CD8-positive, alpha-beta memory T cell (primary cell): ENCODE measurements at regions not wholly inside any gene's neighbourhood (a gene's known extent, or its start where the extent isn't known, plus 50 kb on each side); places are given as distances from the start of the nearest gene placed in this dataset.
"Not testable (repeated sequence)": the region's sequence is repeated elsewhere in the genome, so short reads cannot be mapped to it uniquely, and the experiment has no call there.

Experiments
- CTCF ChIA-PET: fragments of 350-600 bp; sonication (Branson Sonifier 250); formaldehyde crosslinking; loops from one replicate; lab custom pipeline; 2021; ENCODE audit warnings: antibody characterized with exemption; lab: Charles Lee
- POLR2A ChIA-PET: fragments of 350-600 bp; sonication (Branson Sonifier 250); formaldehyde crosslinking; loops from one replicate; lab custom pipeline; 2021; ENCODE audit warnings: antibody characterized with exemption; lab: Charles Lee
- DNase-seq, 5 donors: peaks; one replicate each; pipeline versions ENCODE4 v3.0.0 to v3.0.0-alpha.2; 2020 to 2022; ENCODE audit warnings: mixed read lengths in 1 of 5
- H3K27ac ChIP-seq: one replicate; pipeline ENCODE4 v1.7.0; 2013; ENCODE audit warnings: low read depth, mild to moderate bottlenecking, low read length, moderate library complexity
- H3K27me3 ChIP-seq: 2 replicates; pipeline ENCODE4 v1.7.0; 2013; ENCODE audit warnings: low read length, mild to moderate bottlenecking; ENCODE audit not compliant: insufficient read depth, poor library complexity, severe bottlenecking
- H3K36me3 ChIP-seq: 2 replicates; pipeline ENCODE4 v1.7.0; 2013; ENCODE audit warnings: mild to moderate bottlenecking, low read length, moderate library complexity; ENCODE audit not compliant: insufficient read depth
- H3K4me1 ChIP-seq: 2 replicates; pipeline ENCODE4 v1.7.0; 2013; ENCODE audit warnings: mild to moderate bottlenecking, low read length, moderate library complexity; ENCODE audit not compliant: insufficient read depth
- H3K4me3 ChIP-seq: 2 replicates; pipeline ENCODE4 v1.7.0; 2013; ENCODE audit warnings: mild to moderate bottlenecking, low read length
- H3K9me3 ChIP-seq: 2 replicates; pipeline ENCODE4 v1.7.0; 2013; ENCODE audit warnings: mild to moderate bottlenecking, low read length
- H3K27ac Mint-ChIP-seq, 8 donors: one replicate each; pipeline ENCODE4 v1.8.0; 2020 to 2021; ENCODE audit warnings: mixed read lengths in 8 of 8, mild to moderate bottlenecking in 6 of 8, inconsistent platforms in 3 of 8, moderate library complexity in 3 of 8
- H3K27me3 Mint-ChIP-seq, 2 donors: one replicate each; pipeline ENCODE4 v1.8.0; 2020 to 2021; ENCODE audit warnings: mixed read lengths in 2 of 2, mild to moderate bottlenecking in 1 of 2, moderate library complexity in 1 of 2
- H3K36me3 Mint-ChIP-seq, 3 donors: one replicate each; pipeline ENCODE4 v1.8.0; 2020 to 2021; ENCODE audit warnings: mixed read lengths in 3 of 3, inconsistent platforms in 1 of 3, mild to moderate bottlenecking in 1 of 3
- H3K4me1 Mint-ChIP-seq, 3 donors: one replicate each; pipeline ENCODE4 v1.8.0; 2020 to 2021; ENCODE audit warnings: mixed read lengths in 3 of 3, inconsistent platforms in 1 of 3, mild to moderate bottlenecking in 1 of 3
- H3K4me3 Mint-ChIP-seq, 7 donors: one replicate each; pipeline ENCODE4 v1.8.0; 2020 to 2021; ENCODE audit warnings: mixed read lengths in 7 of 7, mild to moderate bottlenecking in 6 of 7, moderate library complexity in 4 of 7, inconsistent platforms in 2 of 7
- H3K9me3 Mint-ChIP-seq, 5 donors: one replicate each; pipeline ENCODE4 v1.8.0; 2020 to 2022; ENCODE audit warnings: mixed read lengths in 5 of 5, mild to moderate bottlenecking in 3 of 5, moderate library complexity in 2 of 5, inconsistent platforms in 1 of 5

DNA sequence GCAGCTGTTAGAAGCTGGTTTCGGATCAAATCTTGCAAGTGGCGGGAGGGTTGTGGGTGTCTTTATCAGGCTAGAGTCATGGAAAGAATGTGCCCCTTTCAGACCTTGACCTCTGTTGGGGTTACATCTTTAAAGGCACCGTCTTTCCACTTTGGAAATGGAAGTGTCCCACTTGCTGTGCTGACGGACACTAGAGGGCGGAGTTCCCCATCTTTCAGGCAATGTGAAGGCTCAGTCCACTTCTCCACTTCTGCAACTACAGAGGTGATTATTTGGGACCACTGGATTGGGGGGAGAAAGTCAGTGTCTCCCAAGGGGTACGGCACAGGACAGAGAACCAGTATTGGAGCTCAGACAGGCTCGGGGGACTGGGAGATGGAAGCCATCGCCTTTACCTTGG lies 3990.7 kb upstream of the TPTE start:
- H3K36me3 Mint-ChIP-seq, CTCF ChIA-PET, H3K27me3 Mint-ChIP-seq: not testable (repeated sequence)

DNA sequence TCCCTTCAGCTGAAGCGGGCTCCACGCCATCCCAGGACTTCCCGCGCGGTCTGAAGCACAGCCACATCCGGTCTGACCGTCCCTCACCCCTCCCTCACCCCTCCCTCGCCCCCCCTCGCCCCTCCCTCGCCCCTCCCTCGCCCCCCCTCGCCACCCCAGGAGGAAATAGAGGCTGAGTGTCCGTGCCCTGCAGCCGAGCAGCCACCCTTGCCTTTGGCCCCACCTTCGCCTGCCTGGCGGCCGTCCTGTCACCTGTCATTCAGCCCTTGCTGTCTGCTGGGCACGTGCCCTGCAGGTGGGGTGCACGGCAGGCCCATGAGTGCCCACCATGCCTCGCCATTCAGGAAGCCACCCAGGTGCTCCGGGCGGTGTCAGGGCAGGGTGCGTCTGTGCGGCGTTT lies 3988.1 kb upstream of the TPTE start:
- DNase-seq, CTCF ChIA-PET, H3K27ac Mint-ChIP-seq, H3K9me3 ChIP-seq, H3K9me3 Mint-ChIP-seq, H3K27me3 ChIP-seq, H3K27me3 Mint-ChIP-seq, H3K4me3 Mint-ChIP-seq, POLR2A ChIA-PET, H3K4me1 ChIP-seq, H3K36me3 Mint-ChIP-seq, H3K4me3 ChIP-seq, H3K4me1 Mint-ChIP-seq, H3K27ac ChIP-seq, H3K36me3 ChIP-seq: not testable (repeated sequence)

More for the DNA sequence above, 3990.7 kb upstream of the TPTE start:
- H3K4me1 Mint-ChIP-seq, DNase-seq, H3K27me3 ChIP-seq, H3K27ac Mint-ChIP-seq, POLR2A ChIA-PET, H3K4me3 Mint-ChIP-seq, H3K4me1 ChIP-seq, H3K36me3 ChIP-seq, H3K9me3 Mint-ChIP-seq, H3K27ac ChIP-seq, H3K9me3 ChIP-seq, H3K4me3 ChIP-seq: not testable (repeated sequence)

DNA sequence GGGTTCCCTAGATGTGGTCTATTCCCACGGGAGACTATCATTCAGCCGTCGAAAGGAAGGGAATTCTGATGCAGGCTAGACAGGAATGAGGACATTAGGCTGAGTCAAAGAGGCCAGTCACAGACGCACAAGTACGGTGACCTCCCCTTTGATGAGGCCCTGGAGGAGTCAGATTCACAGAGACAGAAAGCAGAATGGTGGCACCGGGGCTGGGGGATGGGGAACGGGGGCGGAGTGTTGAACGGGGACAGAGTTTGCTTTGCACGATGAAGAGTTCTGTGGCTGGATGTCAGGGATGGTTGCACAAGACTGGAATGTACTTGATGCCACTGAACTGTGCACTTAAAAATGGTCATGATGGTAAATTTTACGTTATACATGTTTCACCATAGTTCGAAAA lies 3983.1 kb upstream of the TPTE start:
- CTCF ChIA-PET, H3K4me3 ChIP-seq, H3K27ac Mint-ChIP-seq, POLR2A ChIA-PET, H3K36me3 ChIP-seq, H3K4me1 Mint-ChIP-seq, DNase-seq, H3K27ac ChIP-seq, H3K27me3 ChIP-seq, H3K9me3 Mint-ChIP-seq, H3K36me3 Mint-ChIP-seq, H3K4me3 Mint-ChIP-seq, H3K9me3 ChIP-seq, H3K27me3 Mint-ChIP-seq, H3K4me1 ChIP-seq: not testable (repeated sequence)

DNA sequence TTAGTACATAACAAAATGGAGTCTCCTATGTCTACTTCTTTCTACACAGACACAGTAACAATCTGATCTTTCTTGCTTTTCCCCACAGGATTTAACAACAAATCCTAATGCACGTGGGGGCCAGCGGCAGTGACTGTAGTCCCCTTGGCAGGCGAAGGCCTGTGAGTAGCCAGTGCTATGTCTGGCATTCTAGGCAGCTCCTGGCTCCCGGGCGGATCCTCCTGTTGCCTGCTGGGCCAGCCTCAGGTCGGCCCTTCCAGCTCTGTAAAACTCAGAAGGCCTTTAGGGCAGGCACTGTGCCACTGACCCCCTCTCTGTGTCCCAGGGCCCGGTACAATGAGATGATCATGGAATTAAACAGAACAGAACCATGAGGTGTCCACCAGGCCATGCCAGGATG lies 3981.7 kb upstream of the TPTE start:
- H3K4me1 Mint-ChIP-seq, H3K27ac ChIP-seq, H3K36me3 ChIP-seq, H3K9me3 Mint-ChIP-seq, H3K4me3 ChIP-seq, CTCF ChIA-PET, H3K27ac Mint-ChIP-seq, H3K36me3 Mint-ChIP-seq, H3K4me3 Mint-ChIP-seq, H3K27me3 ChIP-seq, H3K4me1 ChIP-seq, H3K27me3 Mint-ChIP-seq, DNase-seq, H3K9me3 ChIP-seq, POLR2A ChIA-PET: not testable (repeated sequence)

DNA sequence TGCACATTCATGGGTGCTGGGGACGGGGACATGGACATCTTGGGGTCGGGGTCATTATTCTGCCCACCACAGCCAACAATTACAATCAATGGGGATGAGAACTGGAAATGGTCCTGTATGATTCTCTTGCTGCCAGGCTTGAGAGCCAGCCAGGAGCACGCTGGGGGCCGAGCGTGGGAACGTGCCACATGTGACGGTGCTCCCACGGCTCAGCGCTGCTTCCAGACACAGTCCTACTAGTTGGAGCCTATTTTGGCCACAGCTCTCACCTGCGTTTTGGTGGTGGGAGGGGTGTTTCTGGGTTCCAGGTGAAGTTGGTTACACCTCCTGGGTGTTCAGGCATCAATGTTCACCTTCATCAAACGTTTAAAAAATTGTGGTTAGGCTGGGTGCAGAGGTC lies 3980.3 kb upstream of the TPTE start:
- H3K9me3 Mint-ChIP-seq, DNase-seq, H3K27ac ChIP-seq, H3K36me3 ChIP-seq, H3K4me1 ChIP-seq, H3K36me3 Mint-ChIP-seq, H3K4me3 Mint-ChIP-seq, H3K27ac Mint-ChIP-seq, H3K4me3 ChIP-seq, H3K27me3 Mint-ChIP-seq, H3K4me1 Mint-ChIP-seq, CTCF ChIA-PET, POLR2A ChIA-PET, H3K27me3 ChIP-seq, H3K9me3 ChIP-seq: not testable (repeated sequence)

DNA sequence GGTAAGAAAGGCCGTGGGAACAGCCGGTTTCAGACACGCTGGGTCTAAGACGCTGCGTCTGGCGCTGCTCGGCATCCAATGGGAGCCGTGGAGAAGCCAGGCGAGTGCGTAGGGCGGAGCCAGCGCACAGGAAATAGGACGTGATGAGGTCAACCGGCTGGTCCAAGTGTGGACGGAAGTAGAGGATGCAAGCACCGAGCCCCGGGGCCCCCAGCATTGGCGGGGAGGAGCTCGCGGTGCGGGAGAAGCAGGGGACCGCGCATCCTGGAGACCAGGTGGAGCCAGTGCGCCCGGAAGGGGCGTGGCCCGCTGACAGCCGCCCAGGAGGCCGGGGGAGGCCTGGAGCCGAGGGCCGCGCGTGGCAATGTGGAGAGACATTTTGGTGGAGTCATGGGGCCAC lies 3976.1 kb upstream of the TPTE start:
- POLR2A ChIA-PET, H3K27me3 ChIP-seq, H3K27ac ChIP-seq, CTCF ChIA-PET, H3K4me1 ChIP-seq, H3K4me3 ChIP-seq, H3K9me3 ChIP-seq, H3K36me3 ChIP-seq, H3K4me3 Mint-ChIP-seq, H3K9me3 Mint-ChIP-seq, H3K27me3 Mint-ChIP-seq, H3K27ac Mint-ChIP-seq, DNase-seq, H3K4me1 Mint-ChIP-seq, H3K36me3 Mint-ChIP-seq: not testable (repeated sequence)

DNA sequence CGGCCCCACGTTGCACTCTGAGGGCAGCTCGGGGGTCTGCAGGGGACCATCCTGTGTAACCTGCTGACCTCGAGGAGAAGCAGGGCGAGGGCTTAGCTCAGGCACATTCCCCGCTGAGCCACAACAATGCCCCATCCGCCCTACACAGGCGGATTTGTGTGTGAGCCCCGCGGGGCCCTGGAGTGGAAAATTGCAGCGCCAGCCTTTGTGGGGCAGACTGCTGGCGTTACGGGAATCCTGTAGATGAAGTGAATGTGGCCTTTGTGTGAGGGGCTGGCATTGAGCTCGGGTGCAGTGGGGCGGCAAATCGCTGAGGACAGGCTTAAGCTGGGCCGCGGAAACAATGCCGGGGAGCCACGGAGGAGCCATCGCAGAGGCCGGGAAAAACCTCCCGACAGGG lies 3970.3 kb upstream of the TPTE start:
- H3K4me1 ChIP-seq, CTCF ChIA-PET, H3K27ac ChIP-seq, H3K27ac Mint-ChIP-seq, H3K27me3 ChIP-seq, H3K36me3 Mint-ChIP-seq, H3K9me3 ChIP-seq, H3K27me3 Mint-ChIP-seq, H3K4me1 Mint-ChIP-seq, H3K4me3 ChIP-seq, H3K4me3 Mint-ChIP-seq, DNase-seq, H3K36me3 ChIP-seq, H3K9me3 Mint-ChIP-seq, POLR2A ChIA-PET: not testable (repeated sequence)

DNA sequence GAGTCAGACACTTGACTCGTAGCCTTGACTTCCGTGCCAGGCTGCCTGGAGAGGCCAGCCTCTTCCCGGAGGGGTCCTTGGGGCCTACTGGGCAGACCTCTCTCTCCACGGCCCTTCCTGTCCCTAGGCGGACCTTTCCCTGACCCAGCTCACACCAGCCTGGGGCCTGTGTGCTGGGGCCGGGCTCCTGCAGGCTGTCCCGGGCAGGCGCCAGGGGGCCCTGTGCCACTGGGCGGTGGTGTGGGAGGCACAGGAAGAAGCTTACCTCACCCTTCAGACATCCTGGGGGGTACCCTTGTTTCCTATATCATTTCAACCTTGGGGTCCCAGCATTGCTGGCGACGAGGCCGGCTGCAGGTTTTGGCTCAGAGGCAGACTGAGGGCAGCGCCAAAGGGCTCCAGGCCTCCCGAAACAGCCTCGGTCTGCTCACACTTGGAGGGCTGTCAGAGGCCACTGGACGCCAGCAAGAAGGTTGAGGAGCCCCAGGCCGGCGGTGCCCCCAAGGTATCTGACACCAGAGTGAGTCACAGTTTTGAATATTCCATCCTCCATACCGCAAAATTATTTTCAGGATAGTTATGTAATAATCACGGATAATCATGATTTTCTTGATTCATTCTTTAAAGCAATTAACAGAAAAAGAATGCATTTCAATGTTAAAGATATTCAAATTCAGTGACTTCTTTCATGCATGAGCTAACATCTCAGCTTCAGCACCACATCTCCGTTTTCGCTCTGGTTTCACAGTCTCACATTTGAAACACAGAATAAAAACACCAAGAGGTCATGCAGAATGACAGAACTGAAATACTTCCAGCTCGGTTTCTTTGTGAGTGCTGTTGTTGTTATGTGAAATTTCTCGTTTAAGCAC lies 3967.6 kb upstream of the TPTE start:
- H3K9me3 Mint-ChIP-seq, H3K4me3 ChIP-seq, H3K27me3 Mint-ChIP-seq, H3K27ac ChIP-seq, H3K36me3 Mint-ChIP-seq, DNase-seq, H3K27ac Mint-ChIP-seq, H3K36me3 ChIP-seq, H3K4me1 ChIP-seq, H3K27me3 ChIP-seq, H3K4me1 Mint-ChIP-seq, CTCF ChIA-PET, POLR2A ChIA-PET, H3K9me3 ChIP-seq, H3K4me3 Mint-ChIP-seq: not testable (repeated sequence)

DNA sequence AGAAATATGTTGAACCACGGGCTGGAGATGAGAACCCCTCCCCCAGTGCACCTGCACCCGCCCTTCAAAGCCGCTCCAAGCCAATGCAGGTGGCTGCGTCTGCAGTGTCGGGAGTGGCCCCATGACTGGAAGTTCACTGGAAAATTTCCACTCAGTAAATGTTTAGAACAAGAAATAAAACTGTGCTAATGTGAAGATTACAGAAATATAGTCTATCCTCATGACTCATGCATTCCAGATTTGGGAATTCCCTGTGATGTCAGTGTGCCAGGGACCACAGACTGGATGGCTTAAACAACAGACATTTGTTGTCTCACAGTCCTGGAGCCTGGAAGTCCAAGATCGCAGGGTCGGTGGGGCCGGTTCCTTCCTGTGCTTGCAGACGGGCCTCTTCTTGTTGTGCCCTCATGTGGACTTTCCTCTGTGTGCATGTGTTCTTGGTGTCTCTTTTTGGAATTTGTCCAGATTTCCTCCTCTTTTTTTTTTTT lies 3967.0 kb upstream of the TPTE start:
- H3K36me3 ChIP-seq, H3K4me3 ChIP-seq, H3K4me1 Mint-ChIP-seq, H3K27me3 ChIP-seq, CTCF ChIA-PET, H3K27me3 Mint-ChIP-seq, H3K9me3 Mint-ChIP-seq, DNase-seq, H3K9me3 ChIP-seq, H3K4me1 ChIP-seq, POLR2A ChIA-PET, H3K4me3 Mint-ChIP-seq, H3K36me3 Mint-ChIP-seq, H3K27ac Mint-ChIP-seq, H3K27ac ChIP-seq: not testable (repeated sequence)
